ENCODE measurements at regions not wholly inside any gene's neighbourhood (a gene's known extent, or its start where the extent isn't known, plus 50 kb on each side); places are given as distances from the start of the nearest gene placed in this dataset.

DNA sequence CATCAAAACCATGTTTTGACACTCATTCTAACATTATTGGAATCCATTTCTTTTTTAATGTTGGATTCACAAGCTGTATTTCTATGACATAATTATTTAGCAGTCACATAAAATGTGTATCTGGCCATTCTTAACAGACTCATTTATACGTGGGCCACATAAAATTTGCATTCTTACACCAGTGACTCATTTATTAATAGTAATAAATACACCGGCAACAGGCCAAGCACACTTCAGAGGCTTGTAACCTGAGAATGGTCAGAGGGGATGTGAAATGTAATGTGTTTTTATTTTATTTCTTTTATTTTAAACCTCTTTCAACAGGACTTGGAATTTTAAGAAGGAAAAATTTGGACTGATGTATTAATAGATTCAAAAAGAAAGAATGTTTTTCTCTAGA is 384.9 kb upstream of the RARB start:
- no peak overlapping the region for H3K27ac ChIP-seq (ENCODE audit: low read depth in 1 of 2, low read length in 2 of 2)
- Mint-ChIP-seq H3K27me3 (ENCODE audit: low read depth in 3 of 3) (no peaks in the 10 kb centered on the region), H3K4me1 (no peaks in the 10 kb centered on the region), H3K9me3 (peaks cover 0 to 4% (median 0%) of the 10 kb centered on the region in 7 donors), H3K4me3 (no peak overlapping the region), H3K27ac (no peak overlapping the region), H3K36me3 (no peaks in the 10 kb centered on the region)
- no peaks in the 10 kb centered on the region for H3K36me3 ChIP-seq (replicated peaks in 1 of 2; ENCODE audit: control insufficient read depth in 1 of 2, insufficient read depth in 2 of 2, low read length in 2 of 2)
- TF ChIP-seq CTCF (IDR thresholded peaks at IDR 0.05), result no peak
- H2AFZ ChIP-seq (ENCODE audit: insufficient read depth, low read depth, low read length, poor library complexity, severe bottlenecking), result no peak overlapping the region
- H3K9ac ChIP-seq (ENCODE audit: insufficient read depth, low read length, poor library complexity, severe bottlenecking), result no peak overlapping the region
- H3K4me3 ChIP-seq (replicated peaks in 1 of 3; ENCODE audit: low read depth in 2 of 3, low read length in 3 of 3), result no peak overlapping the region
- no peak for DNase-seq
- WGBS (ENCODE audit: insufficient coverage), result no CpG with 5 or more reads among the region's 2 CpGs
- H3K9me3 ChIP-seq (replicated peaks in 1 of 2; ENCODE audit: control insufficient read depth in 1 of 2, insufficient read depth in 1 of 2, low read length in 2 of 2), result no peaks in the 10 kb centered on the region
- H4K20me1 ChIP-seq (ENCODE audit: insufficient read depth, low read length), result no peaks in the 10 kb centered on the region
- intact Hi-C loops (cut with micrococcal nuclease), result no loop called here
- no peaks in the 10 kb centered on the region for H3K27me3 ChIP-seq (ENCODE audit: control insufficient read depth in 2 of 2, insufficient read depth in 2 of 2, low read length in 2 of 2)
- no peaks in the 10 kb centered on the region for H3K79me2 ChIP-seq (ENCODE audit: insufficient read depth, low read length)
- H3K4me2 ChIP-seq (replicated peaks; ENCODE audit: extremely low read depth, low read length, poor library complexity, severe bottlenecking), result no peak overlapping the region
- no peaks in the 10 kb centered on the region for H3K4me1 ChIP-seq (ENCODE audit: control insufficient read depth in 1 of 2, insufficient read depth in 2 of 2, low read length in 2 of 2)

DNA sequence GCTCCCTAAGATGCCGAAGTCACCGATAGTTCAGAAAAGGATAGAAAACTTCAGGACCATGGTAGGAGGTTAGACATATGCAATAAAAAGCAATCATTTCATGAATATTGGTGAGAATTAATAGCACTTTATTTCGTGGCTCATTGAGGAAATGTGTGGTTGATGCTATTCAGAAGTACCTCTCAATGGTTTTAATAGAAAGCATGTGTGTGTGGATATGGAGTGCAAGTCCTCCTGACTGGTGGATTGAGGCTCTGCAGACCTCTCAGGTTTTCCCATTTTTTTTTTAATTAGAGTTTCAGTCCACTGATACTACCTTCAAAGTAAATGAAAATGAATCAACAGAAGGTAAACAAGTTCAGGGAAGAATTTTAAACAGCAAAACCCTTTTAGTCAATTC is 384.3 kb upstream of the RARB start:
- Histone ChIP-seq H3K79me2 (ENCODE audit: insufficient read depth, low read length) (no peaks in the 10 kb centered on the region), H3K27ac (ENCODE audit: low read depth in 1 of 2, low read length in 2 of 2) (no peak overlapping the region), H3K9ac (ENCODE audit: insufficient read depth, low read length, poor library complexity, severe bottlenecking) (no peak overlapping the region), H3K27me3 (ENCODE audit: control insufficient read depth in 2 of 2, insufficient read depth in 2 of 2, low read length in 2 of 2) (no peaks in the 10 kb centered on the region), H4K20me1 (ENCODE audit: insufficient read depth, low read length) (no peaks in the 10 kb centered on the region), H3K9me3 (replicated peaks in 1 of 2; ENCODE audit: control insufficient read depth in 1 of 2, insufficient read depth in 1 of 2, low read length in 2 of 2) (no peaks in the 10 kb centered on the region), H3K36me3 (replicated peaks in 1 of 2; ENCODE audit: control insufficient read depth in 1 of 2, insufficient read depth in 2 of 2, low read length in 2 of 2) (no peaks in the 10 kb centered on the region), H3K4me3 (replicated peaks in 1 of 3; ENCODE audit: low read depth in 2 of 3, low read length in 3 of 3) (no peak overlapping the region), H2AFZ (ENCODE audit: insufficient read depth, low read depth, low read length, poor library complexity, severe bottlenecking) (no peak overlapping the region), H3K4me2 (replicated peaks; ENCODE audit: extremely low read depth, low read length, poor library complexity, severe bottlenecking) (no peak overlapping the region), H3K4me1 (ENCODE audit: control insufficient read depth in 1 of 2, insufficient read depth in 2 of 2, low read length in 2 of 2) (no peaks in the 10 kb centered on the region)
- no peak for DNase-seq
- Mint-ChIP-seq H3K36me3 (no peaks in the 10 kb centered on the region), H3K9me3 (peaks cover 0 to 4% (median 0%) of the 10 kb centered on the region in 7 donors), H3K27ac (no peak overlapping the region), H3K4me3 (no peak overlapping the region), H3K27me3 (ENCODE audit: low read depth in 3 of 3) (no peaks in the 10 kb centered on the region), H3K4me1 (no peaks in the 10 kb centered on the region)
- intact Hi-C loops (cut with micrococcal nuclease), result no loop called here
- no peak for TF ChIP-seq CTCF (IDR thresholded peaks at IDR 0.05)
- 80% methylated on average over 1 of the region's 3 CpGs for WGBS (ENCODE audit: insufficient coverage)

All from CD14-positive monocyte (primary cell).